SK-N-SH treated with all-trans-retinoic acid at 6 μM for 48 hours (cell line): ENCODE measurements at regions not wholly inside any gene's neighbourhood (a gene's known extent, or its start where the extent isn't known, plus 50 kb on each side); places are given as distances from the start of the nearest gene placed in this dataset.

ENCODE experiments used
- ATAC-seq: fragments of 200-7000 bp; cut with Tn5 transposase; 3 replicates; pipeline ENCODE4 v1.9.1; 2020; ENCODE audit warnings: mild to moderate bottlenecking, moderate library complexity
- ARNTL ChIP-seq: fragments of 450-650 bp; formaldehyde crosslinking; IDR thresholded peaks from 2 replicates; pipeline ENCODE4 v1.5.0; 2020; ENCODE audit warnings: low read depth, mild to moderate bottlenecking, moderate library complexity, borderline replicate concordance
- BACH2 ChIP-seq: fragments of 250-450 bp; sonication (Bioruptor Pico); IDR thresholded peaks from 2 replicates; pipeline ENCODE4 v1.9.0; 2021; ENCODE audit warnings: mild to moderate bottlenecking, borderline replicate concordance
- CSDC2 ChIP-seq: fragments of 250-450 bp; sonication (Bioruptor Pico); IDR thresholded peaks from 2 replicates; pipeline ENCODE4 v1.5.0; 2020; ENCODE audit warnings: mild to moderate bottlenecking, moderate library complexity
- CSRNP3 ChIP-seq: fragments of 250-450 bp; sonication (Bioruptor Pico); IDR thresholded peaks from 2 replicates; pipeline ENCODE4 v1.5.1; 2021; ENCODE audit warnings: mild to moderate bottlenecking, moderate library complexity
- ESRRG ChIP-seq: fragments of 250-450 bp; sonication (Bioruptor Pico); IDR thresholded peaks from 2 replicates; pipeline ENCODE4 v1.6.1; 2021; ENCODE audit warnings: mild to moderate bottlenecking
- GLIS3 ChIP-seq: fragments of 250-450 bp; sonication (Bioruptor Pico); IDR thresholded peaks from 2 replicates; pipeline ENCODE4 v1.5.0; 2020; ENCODE audit warnings: mild to moderate bottlenecking, moderate library complexity
- ISL1 ChIP-seq: fragments of 250-450 bp; sonication (Bioruptor Pico); IDR thresholded peaks from 2 replicates; pipeline ENCODE4 v2.1.2; 2022; ENCODE audit warnings: mild to moderate bottlenecking, moderate library complexity
- POU6F1 ChIP-seq: fragments of 250-450 bp; sonication (Bioruptor Pico); IDR thresholded peaks from 2 replicates; pipeline ENCODE4 v1.8.0; 2021; ENCODE audit warnings: low read depth, mild to moderate bottlenecking, moderate library complexity, borderline replicate concordance
- RARB ChIP-seq: fragments of 250-450 bp; sonication (Bioruptor Pico); IDR thresholded peaks from 2 replicates; pipeline ENCODE4 v1.8.0; 2021; ENCODE audit warnings: mild to moderate bottlenecking, moderate library complexity
- SNAI2 ChIP-seq: fragments of 250-450 bp; sonication (Bioruptor Pico); IDR thresholded peaks from 2 replicates; pipeline ENCODE4 v1.5.0; 2020; ENCODE audit warnings: mild to moderate bottlenecking, moderate library complexity
- TCF4 ChIP-seq: fragments of 250-450 bp; sonication (Bioruptor Pico); IDR thresholded peaks from 2 replicates; pipeline ENCODE4 v1.8.0; 2021; ENCODE audit warnings: mild to moderate bottlenecking, moderate library complexity, borderline replicate concordance
- TOX ChIP-seq: fragments of 250-450 bp; sonication (Bioruptor Pico); IDR thresholded peaks from 2 replicates; pipeline ENCODE4 v1.8.0; 2021; ENCODE audit warnings: mild to moderate bottlenecking, moderate library complexity, borderline replicate concordance
- TSHZ2 ChIP-seq: fragments of 250-450 bp; sonication (Bioruptor Pico); IDR thresholded peaks from 2 replicates; pipeline ENCODE4 v1.5.0; 2020; ENCODE audit warnings: mild to moderate bottlenecking, moderate library complexity
- ZC3H10 ChIP-seq: fragments of 250-450 bp; sonication (Bioruptor Pico); IDR thresholded peaks from 2 replicates; pipeline ENCODE4 v1.5.1; 2021; ENCODE audit warnings: mild to moderate bottlenecking, moderate library complexity
- ZFP3 ChIP-seq: fragments of 250-450 bp; sonication (Bioruptor Pico); IDR thresholded peaks from 2 replicates; pipeline ENCODE4 v1.5.0; 2020; ENCODE audit warnings: mild to moderate bottlenecking, moderate library complexity
- ZFP30 ChIP-seq: fragments of 450-650 bp; formaldehyde crosslinking; IDR thresholded peaks from 2 replicates; pipeline ENCODE4 v1.5.0; 2022; ENCODE audit warnings: mild to moderate bottlenecking, moderate library complexity
- ZNF565 ChIP-seq: fragments of 450-650 bp; formaldehyde crosslinking; conservative IDR thresholded peaks from 2 replicates; pipeline ENCODE4 v1.5.0; 2020; ENCODE audit warnings: low read depth, mild to moderate bottlenecking, moderate library complexity
- ZNF70 ChIP-seq: fragments of 450-650 bp; formaldehyde crosslinking; IDR thresholded peaks from 2 replicates; pipeline ENCODE4 v1.5.0; 2020; ENCODE audit warnings: mild to moderate bottlenecking, moderate library complexity
- ZNF8 ChIP-seq: fragments of 450-650 bp; formaldehyde crosslinking; IDR thresholded peaks from 2 replicates; pipeline ENCODE4 v1.5.0; 2020; ENCODE audit warnings: mild to moderate bottlenecking, moderate library complexity
- TF ChIP-seq, protein P1 (sequence below): fragments of 250-450 bp; sonication (Bioruptor Pico); IDR thresholded peaks from 2 replicates; pipeline ENCODE4 v1.5.1; 2020; ENCODE audit warnings: low read depth, mild to moderate bottlenecking, moderate library complexity
- TF ChIP-seq, protein P2 (sequence below): fragments of 250-450 bp; sonication (Bioruptor Pico); IDR thresholded peaks from 2 replicates; pipeline ENCODE4 v1.8.0; 2020; ENCODE audit warnings: mild to moderate bottlenecking, moderate library complexity, borderline replicate concordance

DNA sequence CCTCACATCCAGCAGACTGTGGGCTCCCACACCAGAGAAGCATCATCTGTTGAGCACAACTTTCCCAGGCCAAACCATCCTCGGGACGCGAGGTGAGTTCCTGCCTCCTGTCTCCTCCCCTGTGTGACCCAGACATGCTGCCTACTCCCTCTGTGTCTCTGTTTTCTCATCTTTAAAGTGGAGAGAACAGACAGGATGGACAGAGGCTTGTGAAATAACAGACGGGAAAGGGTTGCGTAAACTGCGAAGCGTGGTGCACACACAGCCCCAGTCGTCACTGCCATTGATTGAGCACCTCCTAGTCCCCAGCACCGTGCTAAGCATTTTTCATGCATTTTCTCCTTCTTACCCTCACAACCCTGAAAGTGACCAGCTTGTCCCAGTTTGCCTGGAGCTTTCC is 52.1 kb upstream of the LMX1B start (continued):
- TF ChIP-seq, protein P1, sequence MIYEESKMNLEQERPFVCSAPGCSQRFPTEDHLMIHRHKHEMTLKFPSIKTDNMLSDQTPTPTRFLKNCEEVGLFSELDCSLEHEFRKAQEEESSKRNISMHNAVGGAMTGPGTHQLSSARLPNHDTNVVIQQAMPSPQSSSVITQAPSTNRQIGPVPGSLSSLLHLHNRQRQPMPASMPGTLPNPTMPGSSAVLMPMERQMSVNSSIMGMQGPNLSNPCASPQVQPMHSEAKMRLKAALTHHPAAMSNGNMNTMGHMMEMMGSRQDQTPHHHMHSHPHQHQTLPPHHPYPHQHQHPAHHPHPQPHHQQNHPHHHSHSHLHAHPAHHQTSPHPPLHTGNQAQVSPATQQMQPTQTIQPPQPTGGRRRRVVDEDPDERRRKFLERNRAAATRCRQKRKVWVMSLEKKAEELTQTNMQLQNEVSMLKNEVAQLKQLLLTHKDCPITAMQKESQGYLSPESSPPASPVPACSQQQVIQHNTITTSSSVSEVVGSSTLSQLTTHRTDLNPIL (CRISPR knock-in tag), result no peak
- no peak for TF ChIP-seq ZFP3 (CRISPR knock-in tag)

DNA sequence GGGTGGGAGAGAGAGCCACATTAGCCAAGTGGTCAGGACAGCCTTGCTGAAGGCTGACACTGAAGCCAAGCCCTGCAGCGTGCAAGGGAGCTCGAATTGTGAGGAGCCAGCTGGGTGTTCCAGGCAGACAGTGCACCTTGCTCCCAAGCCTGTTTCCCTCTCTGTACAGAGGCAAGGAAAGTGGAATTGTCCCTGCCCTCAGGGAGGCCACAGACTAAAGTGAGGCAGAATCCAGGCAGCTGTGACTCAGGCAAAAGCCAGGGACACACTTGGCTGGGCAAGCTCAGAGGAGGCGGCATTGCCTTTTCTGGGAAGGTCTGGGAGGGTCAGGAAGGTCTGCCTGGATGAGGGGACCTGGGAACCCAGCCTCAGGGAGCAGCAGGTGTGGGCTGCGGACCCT is 50.2 kb upstream of the LMX1B start:
- no peak for ATAC-seq
- TF ChIP-seq TSHZ2 (CRISPR knock-in tag), result no peak
- TF ChIP-seq ISL1 (CRISPR knock-in tag), result no peak
- TF ChIP-seq GLIS3 (CRISPR knock-in tag), result no peak
- no peak for TF ChIP-seq ESRRG (CRISPR knock-in tag)
- no peak for TF ChIP-seq RARB (CRISPR knock-in tag)
- TF ChIP-seq POU6F1 (CRISPR knock-in tag), result no peak
- TF ChIP-seq CSDC2 (CRISPR knock-in tag), result no peak
- TF ChIP-seq TCF4 (CRISPR knock-in tag), result no peak
- TF ChIP-seq ZNF70 (CRISPR knock-in tag), result no peak
- no peak for TF ChIP-seq ZFP30 (CRISPR knock-in tag)
- no peak for TF ChIP-seq SNAI2
- no peak for TF ChIP-seq BACH2 (CRISPR knock-in tag)
- TF ChIP-seq, protein P1 (CRISPR knock-in tag), result no peak
- no peak for TF ChIP-seq CSRNP3 (CRISPR knock-in tag)
- no peak for TF ChIP-seq ZNF8
- TF ChIP-seq, protein P2, sequence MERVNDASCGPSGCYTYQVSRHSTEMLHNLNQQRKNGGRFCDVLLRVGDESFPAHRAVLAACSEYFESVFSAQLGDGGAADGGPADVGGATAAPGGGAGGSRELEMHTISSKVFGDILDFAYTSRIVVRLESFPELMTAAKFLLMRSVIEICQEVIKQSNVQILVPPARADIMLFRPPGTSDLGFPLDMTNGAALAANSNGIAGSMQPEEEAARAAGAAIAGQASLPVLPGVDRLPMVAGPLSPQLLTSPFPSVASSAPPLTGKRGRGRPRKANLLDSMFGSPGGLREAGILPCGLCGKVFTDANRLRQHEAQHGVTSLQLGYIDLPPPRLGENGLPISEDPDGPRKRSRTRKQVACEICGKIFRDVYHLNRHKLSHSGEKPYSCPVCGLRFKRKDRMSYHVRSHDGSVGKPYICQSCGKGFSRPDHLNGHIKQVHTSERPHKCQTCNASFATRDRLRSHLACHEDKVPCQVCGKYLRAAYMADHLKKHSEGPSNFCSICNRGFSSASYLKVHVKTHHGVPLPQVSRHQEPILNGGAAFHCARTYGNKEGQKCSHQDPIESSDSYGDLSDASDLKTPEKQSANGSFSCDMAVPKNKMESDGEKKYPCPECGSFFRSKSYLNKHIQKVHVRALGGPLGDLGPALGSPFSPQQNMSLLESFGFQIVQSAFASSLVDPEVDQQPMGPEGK, result no peak
- no peak for TF ChIP-seq ARNTL
- no peak for TF ChIP-seq ZNF565 (CRISPR knock-in tag)
- no peak for TF ChIP-seq ZC3H10 (CRISPR knock-in tag)
- no peak for TF ChIP-seq TOX
- TF ChIP-seq, all 23 proteins: peak for 0
